Sigmoid colon (tissue), 6 donors: ENCODE measurements at regions not wholly inside any gene's neighbourhood (a gene's known extent, or its start where the extent isn't known, plus 50 kb on each side); places are given as distances from the start of the nearest gene placed in this dataset.

Experiments
- DNase-seq: peaks from one replicate; pipeline ENCODE4 v3.0.0-alpha.2; 2019
- H3K27ac ChIP-seq, 4 donors: fragments of 200-600 bp; sonication (generic); one replicate each; pipeline ENCODE4 v1.5.1; 2016 to 2019; ENCODE audit warnings: mild to moderate bottlenecking in 1 of 4
- H3K27me3 ChIP-seq, 3 donors: fragments of 200-600 bp; sonication (generic); one replicate each; pipeline ENCODE4 v1.5.1; 2019; ENCODE audit warnings: mild to moderate bottlenecking in 1 of 3
- H3K36me3 ChIP-seq, 4 donors: fragments of 200-600 bp; sonication (generic); one replicate each; pipeline ENCODE4 v1.5.1; 2016 to 2019
- H3K4me1 ChIP-seq, 4 donors: fragments of 200-600 bp; sonication (generic); one replicate each; pipeline ENCODE4 v1.5.1; 2017 to 2019
- H3K4me3 ChIP-seq, 4 donors: fragments of 200-600 bp; sonication (generic); one replicate each; pipeline ENCODE4 v1.5.1; 2017 to 2019; ENCODE audit warnings: mild to moderate bottlenecking in 2 of 4, moderate library complexity in 1 of 4
- H3K9me3 ChIP-seq, 4 donors: fragments of 200-600 bp in 3 of 4; sonication (generic) in 3 of 4; one replicate each; pipeline versions ENCODE4 v1.5.1 to v1.6.1; 2013 to 2019
- EP300 ChIP-seq, 4 donors: sonication (generic); formaldehyde crosslinking; IDR thresholded peaks; one replicate each; pipeline ENCODE4 v1.6.1; 2017; ENCODE audit warnings: antibody characterized with exemption in 4 of 4
- POLR2A ChIP-seq, 2 donors: fragments of 450-650 bp; IDR thresholded peaks; one replicate each; pipeline ENCODE4 v1.6.1; 2016; ENCODE audit warnings: antibody characterized with exemption in 2 of 2, mild to moderate bottlenecking in 2 of 2, moderate library complexity in 2 of 2
- POLR2AphosphoS5 ChIP-seq, 4 donors: sonication (generic); formaldehyde crosslinking; IDR thresholded peaks; one replicate each; pipeline ENCODE4 v1.6.1; 2017; ENCODE audit warnings: antibody characterized with exemption in 4 of 4
- whole genome bisulfite sequencing, 2 donors: extraction: QIAGEN DNeasy Blood & Tissue Kit; methylation state at CpG; one replicate each; pipeline ENCODE4 v1.1.7; 2013; 5-methylcytosine and 5-hydroxymethylcytosine counted together
- intact Hi-C: fragments of 100-400 bp; cut with DNase I; formaldehyde crosslinking; loops from one replicate; pipeline ENCODE4 v1.15.1; 2023
- TF ChIP-seq, protein P1 (sequence below), 4 experiments: fragments of 450-650 bp in 3 of 4; fragments of 200-600 bp in 1 of 4; IDR thresholded peaks; one replicate each; pipeline ENCODE4 v1.5.1; 2016 to 2019; ENCODE audit warnings: antibody characterized with exemption in 4 of 4, mild to moderate bottlenecking in 3 of 4, moderate library complexity in 2 of 4
- donor health status: healthy with polysubstance abuse.
- donor health status: healthy.

DNA sequence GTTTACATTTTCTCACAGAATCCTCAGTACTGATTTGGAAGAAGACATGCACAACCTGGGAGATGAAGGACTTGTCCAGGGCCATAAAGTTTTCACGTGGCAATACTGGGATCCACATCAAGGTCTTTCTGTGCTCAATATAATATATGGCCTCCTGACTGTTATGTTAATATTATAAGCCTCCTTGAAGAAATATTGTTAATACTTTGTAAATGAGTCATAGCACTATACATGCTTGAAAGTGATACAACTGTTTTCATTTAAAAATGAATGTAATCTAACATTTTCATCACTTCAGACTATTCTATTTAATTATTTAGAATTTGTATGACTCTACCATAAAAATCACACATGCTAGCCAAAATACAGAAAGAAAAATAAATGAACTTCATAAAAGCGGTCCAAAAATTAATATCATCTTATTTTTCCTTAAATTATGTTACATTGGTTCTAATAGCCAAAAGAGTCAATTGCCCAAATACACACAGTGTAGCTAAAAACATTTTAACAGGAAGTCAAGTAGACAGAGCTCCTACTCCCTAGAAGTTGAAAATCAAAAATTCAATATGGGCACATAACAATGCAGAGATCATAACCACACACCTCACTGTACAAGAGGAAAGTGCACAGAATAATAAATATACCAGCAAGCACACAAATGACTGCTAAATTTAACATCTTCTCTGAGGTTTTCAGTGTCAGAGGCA lies 188.0 kb upstream of the HDDC2 start:
- no peaks in the 10 kb centered on the region for H3K27me3 ChIP-seq
- no peaks in the 10 kb centered on the region for H3K4me1 ChIP-seq
- no peaks in the 10 kb centered on the region for H3K9me3 ChIP-seq
- intact Hi-C loops: no loop called here
- TF ChIP-seq, protein P1, sequence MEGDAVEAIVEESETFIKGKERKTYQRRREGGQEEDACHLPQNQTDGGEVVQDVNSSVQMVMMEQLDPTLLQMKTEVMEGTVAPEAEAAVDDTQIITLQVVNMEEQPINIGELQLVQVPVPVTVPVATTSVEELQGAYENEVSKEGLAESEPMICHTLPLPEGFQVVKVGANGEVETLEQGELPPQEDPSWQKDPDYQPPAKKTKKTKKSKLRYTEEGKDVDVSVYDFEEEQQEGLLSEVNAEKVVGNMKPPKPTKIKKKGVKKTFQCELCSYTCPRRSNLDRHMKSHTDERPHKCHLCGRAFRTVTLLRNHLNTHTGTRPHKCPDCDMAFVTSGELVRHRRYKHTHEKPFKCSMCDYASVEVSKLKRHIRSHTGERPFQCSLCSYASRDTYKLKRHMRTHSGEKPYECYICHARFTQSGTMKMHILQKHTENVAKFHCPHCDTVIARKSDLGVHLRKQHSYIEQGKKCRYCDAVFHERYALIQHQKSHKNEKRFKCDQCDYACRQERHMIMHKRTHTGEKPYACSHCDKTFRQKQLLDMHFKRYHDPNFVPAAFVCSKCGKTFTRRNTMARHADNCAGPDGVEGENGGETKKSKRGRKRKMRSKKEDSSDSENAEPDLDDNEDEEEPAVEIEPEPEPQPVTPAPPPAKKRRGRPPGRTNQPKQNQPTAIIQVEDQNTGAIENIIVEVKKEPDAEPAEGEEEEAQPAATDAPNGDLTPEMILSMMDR (IDR thresholded peaks at IDR 0.05): no peak
- TF ChIP-seq POLR2AphosphoS5 (IDR thresholded peaks at IDR 0.05) (no peak), POLR2A (IDR thresholded peaks at IDR 0.05) (no peak), EP300 (IDR thresholded peaks at IDR 0.05) (no peak)
- H3K36me3 ChIP-seq: no peaks in the 10 kb centered on the region
- H3K4me3 ChIP-seq: no peak overlapping the region
- H3K27ac ChIP-seq: no peak overlapping the region
- WGBS, 2 donors: 47 to 61% methylated on average over 2 of the region's 2 CpGs
- DNase-seq: no peak

DNA sequence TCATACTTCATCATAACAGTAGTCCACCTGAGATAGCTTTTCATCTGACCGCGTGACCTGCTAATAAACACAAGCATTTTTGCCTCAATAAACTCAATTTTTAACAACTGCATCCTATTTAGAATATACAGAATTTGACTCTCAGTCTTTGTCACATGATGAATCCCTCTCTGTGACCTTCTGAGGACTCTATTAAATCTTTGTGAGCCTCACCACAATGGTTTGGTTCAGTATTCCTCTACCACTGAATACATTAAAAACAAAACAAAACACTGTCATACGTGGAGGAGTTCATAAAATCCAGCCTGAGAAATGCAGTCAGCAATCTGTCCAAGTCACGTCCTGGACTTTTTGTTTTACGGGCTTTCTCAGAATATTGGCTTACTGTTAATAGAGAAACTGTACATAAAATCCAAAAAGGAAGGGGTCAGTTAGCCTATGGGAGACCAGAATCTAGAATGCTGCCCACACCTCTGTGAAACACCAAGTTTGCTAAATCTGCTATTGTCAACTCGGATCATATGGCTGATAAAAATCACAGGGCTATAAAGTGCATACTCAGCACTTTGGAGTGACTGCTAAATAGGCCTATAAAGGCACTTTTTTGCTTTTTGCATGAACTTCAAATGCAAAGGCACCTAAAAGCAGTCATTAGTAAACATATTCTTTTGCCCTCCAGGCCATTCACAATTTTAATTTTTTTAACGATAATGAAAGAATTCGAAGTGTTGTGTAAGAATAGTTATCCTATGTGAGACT lies 190.3 kb upstream of the HDDC2 start:
- no peaks in the 10 kb centered on the region for H3K9me3 ChIP-seq
- WGBS, 2 donors: 67 to 76% methylated on average over 8 of the region's 8 CpGs
- H3K36me3 ChIP-seq: no peaks in the 10 kb centered on the region
- H3K4me3 ChIP-seq: no peak overlapping the region
- H3K27me3 ChIP-seq: no peaks in the 10 kb centered on the region
- intact Hi-C loops: no loop called here
- H3K27ac ChIP-seq: no peak overlapping the region
- no peaks in the 10 kb centered on the region for H3K4me1 ChIP-seq
- TF ChIP-seq POLR2A (IDR thresholded peaks at IDR 0.05): no peak
- TF ChIP-seq, protein P1 (IDR thresholded peaks at IDR 0.05): no peak
- no peak for TF ChIP-seq POLR2AphosphoS5 (IDR thresholded peaks at IDR 0.05)
- no peak for TF ChIP-seq EP300 (IDR thresholded peaks at IDR 0.05)
- no peak for DNase-seq

- H3K27me3 ChIP-seq: no peaks in the 10 kb centered on the region
- H3K4me3 ChIP-seq: no peak overlapping the region
- WGBS, 2 donors: 85 to 88% methylated on average over 3 of the region's 3 CpGs
- H3K9me3 ChIP-seq: no peaks in the 10 kb centered on the region
- no peak overlapping the region for H3K27ac ChIP-seq
- intact Hi-C loops: no loop called here
- DNase-seq: no peak
- TF ChIP-seq EP300 (IDR thresholded peaks at IDR 0.05) (no peak), POLR2A (IDR thresholded peaks at IDR 0.05) (no peak), POLR2AphosphoS5 (IDR thresholded peaks at IDR 0.05) (no peak)
- TF ChIP-seq, protein P1 (IDR thresholded peaks at IDR 0.05): no peak
- no peaks in the 10 kb centered on the region for H3K36me3 ChIP-seq
- no peaks in the 10 kb centered on the region for H3K4me1 ChIP-seq
Observed at GRCh38 chr6:125498606-125499005, 196.8 kb upstream of the HDDC2 start.

- H3K9me3 ChIP-seq: no peaks in the 10 kb centered on the region
- no peak overlapping the region for H3K27ac ChIP-seq
- intact Hi-C loops: no loop called here
- TF ChIP-seq, protein P1 (IDR thresholded peaks at IDR 0.05): no peak
- TF ChIP-seq POLR2AphosphoS5 (IDR thresholded peaks at IDR 0.05): no peak
- no peak for TF ChIP-seq POLR2A (IDR thresholded peaks at IDR 0.05)
- no peak for TF ChIP-seq EP300 (IDR thresholded peaks at IDR 0.05)
- no peak for DNase-seq
- no peaks in the 10 kb centered on the region for H3K27me3 ChIP-seq
- no peak overlapping the region for H3K4me3 ChIP-seq
- no peaks in the 10 kb centered on the region for H3K4me1 ChIP-seq
- no peaks in the 10 kb centered on the region for H3K36me3 ChIP-seq
Observed at GRCh38 chr6:125499535-125499934, 197.8 kb upstream of the HDDC2 start.
